Muscle of back (tissue), 3 donors: ENCODE measurements at regions not wholly inside any gene's neighbourhood (a gene's known extent, or its start where the extent isn't known, plus 50 kb on each side); places are given as distances from the start of the nearest gene placed in this dataset.
A peak's percentile ranks its signal among the peaks of the same experiment; 100 is the strongest.
"Not testable (repeated sequence)": the region's sequence is repeated elsewhere in the genome, so short reads cannot be mapped to it uniquely, and the experiment has no call there.

Experiments
- DNase-seq, 3 donors: peaks; one replicate each; pipeline versions ENCODE4 v3.0.0 to v3.0.0-alpha.2; 2013

GRCh38 chr9:89935115-89935514 lies 330.3 kb downstream of the GADD45G start:
- DNase-seq = no peak

- no peak for DNase-seq
Observed at GRCh38 chr9:89935801-89936200, 331.0 kb downstream of the GADD45G start.

- DNase-seq = no peak
Observed at GRCh38 chr9:89937051-89937450, 332.2 kb downstream of the GADD45G start.

DNA sequence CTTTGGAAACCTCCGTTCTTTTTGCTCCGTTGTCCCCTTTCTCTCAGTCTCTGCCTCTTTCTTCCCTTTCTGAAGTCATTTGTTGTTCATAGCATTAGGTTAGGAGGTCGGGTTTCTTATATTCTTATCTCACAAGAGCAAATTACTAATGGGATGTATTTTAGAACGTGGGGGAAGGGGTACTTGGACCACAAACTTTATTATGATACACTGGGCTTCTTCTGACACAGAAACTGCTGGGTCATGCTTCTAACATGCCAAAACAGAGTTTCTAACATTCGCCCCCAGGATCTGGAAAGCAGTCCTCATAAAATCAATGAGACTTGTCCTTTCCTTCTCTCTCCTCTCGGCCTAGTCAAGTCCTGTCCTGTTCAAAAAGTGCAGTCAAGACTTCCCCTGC lies 334.4 kb downstream of the GADD45G start:
- no peak for DNase-seq

DNA sequence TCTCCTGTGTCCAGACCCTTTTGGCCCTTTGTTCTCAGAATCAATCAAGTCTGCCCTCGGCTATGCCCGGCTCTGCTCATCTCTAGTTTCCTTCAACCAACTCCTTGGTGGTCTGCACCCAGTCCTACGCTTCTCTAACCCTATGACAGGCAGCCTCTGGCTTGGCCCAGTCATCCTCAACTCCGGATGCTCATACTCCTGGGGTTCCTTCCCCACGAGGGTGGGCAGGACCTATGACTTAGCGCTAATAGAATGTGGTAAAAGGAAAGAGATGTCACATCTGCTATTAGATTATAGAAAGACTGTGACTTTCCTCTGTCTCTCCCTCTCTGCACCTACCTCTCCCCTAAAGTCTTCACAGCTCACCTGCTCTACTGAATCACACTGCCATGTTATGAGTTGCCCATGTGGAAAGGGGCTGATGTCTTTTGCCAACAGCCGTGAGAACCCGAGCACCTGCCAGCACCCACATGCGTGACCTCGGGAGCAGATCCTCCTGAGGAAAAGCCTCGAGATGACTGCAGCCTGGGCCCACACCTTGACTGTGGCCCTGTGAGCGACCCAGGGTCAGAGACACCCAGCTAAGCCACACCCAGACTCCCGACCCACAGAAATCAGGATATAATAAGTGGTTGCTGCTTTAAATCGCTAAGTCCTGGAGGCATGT lies 334.9 kb downstream of the GADD45G start:
- no peak for DNase-seq

DNA sequence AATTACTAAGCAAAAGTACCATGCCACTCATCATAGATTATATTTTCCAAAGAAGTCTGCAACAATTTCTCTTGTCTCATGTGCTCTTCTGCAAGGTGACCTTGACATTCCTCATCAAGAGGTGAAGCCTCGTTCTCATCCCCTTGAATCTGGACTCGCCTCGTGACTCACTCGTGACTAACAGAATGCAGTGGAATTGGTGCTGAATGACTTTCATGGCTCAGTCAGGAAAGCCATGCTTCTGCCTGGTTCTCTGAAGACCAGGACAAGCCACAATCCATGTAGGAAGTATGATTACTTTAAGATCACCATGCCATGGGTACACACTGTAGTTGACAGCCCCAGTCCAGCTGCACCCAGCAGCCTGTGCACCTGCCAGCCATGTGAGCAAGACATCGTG lies 335.8 kb downstream of the GADD45G start:
- DNase-seq = no peak

DNA sequence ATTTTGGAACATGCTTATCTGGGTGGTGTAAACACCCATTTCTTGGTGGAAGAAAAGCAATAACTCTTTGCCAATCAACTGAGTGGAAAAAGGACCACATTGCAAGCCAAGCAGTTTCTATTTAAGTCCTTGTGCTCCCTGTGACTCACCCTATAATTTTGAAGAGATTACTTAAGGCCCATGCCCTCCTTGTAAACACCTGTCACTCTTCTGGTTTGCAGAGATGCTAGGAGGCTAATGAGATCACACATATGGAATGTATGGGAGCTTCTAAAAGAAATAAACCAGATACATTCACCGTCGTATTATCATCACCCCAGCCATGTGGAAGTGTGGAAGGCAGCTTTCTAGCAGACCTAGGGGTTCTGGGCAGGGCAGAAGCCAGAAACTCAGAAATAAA lies 337.1 kb downstream of the GADD45G start:
- peak in 1 of 3 donors; percentile 78 for DNase-seq

DNA sequence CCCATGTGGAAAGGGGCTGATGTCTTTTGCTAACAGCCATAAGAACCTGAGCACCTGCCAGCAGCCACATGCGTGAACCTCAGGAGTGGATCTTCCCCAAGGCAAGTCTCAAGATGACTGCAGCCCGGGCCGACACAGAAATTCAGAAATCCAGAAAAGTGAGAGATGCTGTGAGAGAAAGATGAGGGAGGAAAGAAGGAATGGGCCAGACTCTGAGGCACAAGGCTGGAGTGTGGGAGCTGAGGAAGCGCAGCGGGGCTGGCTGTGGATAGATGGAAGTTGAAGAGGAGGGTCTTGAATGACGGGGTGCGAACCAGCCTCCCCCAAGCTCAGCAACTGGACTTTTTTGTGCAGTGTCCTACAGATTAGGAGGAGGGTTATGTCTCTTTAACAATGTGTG lies 337.8 kb downstream of the GADD45G start:
- DNase-seq = no peak

GRCh38 chr9:89943309-89943708 lies 338.5 kb downstream of the GADD45G start:
- DNase-seq = no peak

- DNase-seq = no peak
Observed at GRCh38 chr9:89943728-89944127, 338.9 kb downstream of the GADD45G start.

GRCh38 chr9:89945133-89945532 lies 340.3 kb downstream of the GADD45G start:
- no peak for DNase-seq

GRCh38 chr9:89946741-89947140 lies 341.9 kb downstream of the GADD45G start:
- no peak for DNase-seq

DNA sequence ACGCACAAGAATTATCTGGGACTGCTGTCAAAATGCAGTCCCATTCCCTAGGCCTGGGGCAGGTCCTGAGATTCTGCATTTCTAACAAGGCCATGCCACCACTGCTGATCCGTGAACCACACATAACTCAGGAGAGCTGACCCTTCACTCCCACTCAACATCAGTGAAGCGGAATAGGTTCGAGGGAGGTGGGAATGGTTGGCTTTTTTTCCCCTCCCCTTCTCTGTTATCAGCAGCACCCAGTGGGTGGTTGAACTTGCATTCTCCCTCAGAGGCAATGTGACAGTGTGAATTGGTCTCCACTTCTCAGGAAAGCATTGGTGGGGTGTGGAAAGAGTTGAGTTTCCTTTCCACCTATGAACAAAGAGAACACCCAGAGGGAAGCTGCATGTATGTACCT lies 344.3 kb downstream of the GADD45G start:
- no peak for DNase-seq

- no peak for DNase-seq
Observed at GRCh38 chr9:89951675-89952074, 346.9 kb downstream of the GADD45G start.

DNA sequence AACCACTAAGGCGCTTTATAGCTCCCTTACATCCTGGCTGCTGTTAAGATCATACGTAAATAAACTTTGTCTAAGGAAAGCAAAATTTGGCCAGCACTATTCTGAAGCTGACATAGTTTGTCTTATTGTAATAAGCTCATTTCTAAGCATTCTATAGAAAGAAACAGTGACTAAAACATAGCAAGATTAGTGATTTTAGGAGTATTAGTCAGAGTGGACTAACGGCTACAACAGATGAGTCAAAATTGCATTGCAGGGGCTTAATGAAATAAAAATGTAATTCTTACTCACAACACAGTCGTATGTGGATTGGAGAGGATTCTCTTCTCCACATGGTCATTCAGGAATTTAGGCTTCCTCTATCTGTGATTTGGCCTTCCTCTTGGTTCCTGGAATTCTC lies 347.6 kb downstream of the GADD45G start:
- peak in 1 of 3 donors; percentile 70 for DNase-seq

DNA sequence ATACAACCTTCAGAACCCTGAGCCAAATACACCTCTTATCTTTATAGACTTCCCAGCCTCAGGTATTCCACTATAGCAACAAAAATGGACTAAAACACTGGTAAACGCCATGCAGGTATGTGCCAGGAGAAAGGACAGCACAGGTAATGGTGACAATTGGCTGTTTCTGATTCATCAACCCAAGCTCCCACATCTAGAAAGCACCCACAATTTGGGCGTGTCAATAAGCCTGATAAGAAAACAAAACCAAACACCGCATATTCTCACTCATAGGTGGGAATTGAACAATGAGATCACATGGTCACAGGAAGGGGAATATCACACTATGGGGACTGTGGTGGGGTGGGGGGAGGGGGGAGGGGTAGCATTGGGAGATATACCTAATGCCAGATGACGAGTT lies 348.5 kb downstream of the GADD45G start:
- not testable (repeated sequence) for DNase-seq

DNA sequence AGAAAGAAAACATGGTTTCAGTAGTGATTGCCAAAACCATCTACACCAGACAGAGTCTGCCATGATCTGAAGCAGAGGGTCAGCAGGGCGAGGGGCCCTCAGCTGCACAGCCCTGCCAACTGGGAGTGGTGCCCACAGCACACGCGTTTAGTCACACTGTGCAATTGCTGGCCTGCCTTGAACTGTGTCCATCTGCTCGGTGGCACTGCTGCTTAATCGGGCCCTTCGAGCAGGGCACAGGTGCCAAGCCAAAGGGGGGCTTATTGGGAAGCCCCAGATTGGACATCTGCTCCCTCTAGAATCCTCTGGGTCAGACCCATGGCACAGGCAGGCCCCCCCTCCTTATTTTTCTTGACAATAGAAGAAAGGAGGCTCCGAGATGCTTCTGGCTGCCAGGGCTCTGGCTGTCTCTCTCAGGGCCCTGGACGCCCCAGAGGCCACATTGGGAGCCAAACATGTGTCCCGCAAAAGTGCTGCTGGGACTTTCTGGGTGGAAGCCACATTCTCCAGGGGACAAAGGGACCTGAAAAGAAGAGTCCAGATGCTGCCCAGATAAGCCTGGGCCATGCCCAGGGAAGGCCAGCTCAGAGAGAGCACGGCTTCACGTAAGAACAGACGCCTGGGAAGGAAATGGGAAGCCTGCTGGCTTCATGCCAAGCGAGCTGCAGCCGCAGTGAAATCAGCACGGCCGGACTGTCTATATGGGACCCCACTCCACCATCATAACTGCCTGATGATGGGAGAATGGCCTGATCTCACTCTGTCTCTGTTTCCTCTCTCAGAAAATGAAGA lies 349.2 kb downstream of the GADD45G start:
- peak; percentile 45 to 69 (median 47) for DNase-seq

DNA sequence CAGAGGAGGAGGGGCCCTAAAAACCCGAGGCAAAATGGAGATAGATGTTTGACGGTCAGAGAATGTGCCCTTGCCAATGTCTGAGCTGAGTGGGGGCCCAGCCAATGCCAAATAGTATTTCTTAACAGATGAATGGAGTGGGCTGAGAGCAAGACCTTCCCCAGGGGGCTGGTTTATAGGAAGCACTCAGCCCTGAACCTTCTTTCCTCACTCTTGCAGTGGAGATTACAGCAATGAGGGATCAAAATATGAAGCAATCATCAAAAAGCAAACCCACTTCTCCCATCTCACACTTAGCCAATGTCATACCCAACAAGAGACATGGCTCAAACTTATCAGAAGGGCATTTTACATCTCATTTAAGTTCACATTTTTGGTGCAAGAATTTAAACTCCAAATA lies 350.3 kb downstream of the GADD45G start:
- DNase-seq = no peak

DNA sequence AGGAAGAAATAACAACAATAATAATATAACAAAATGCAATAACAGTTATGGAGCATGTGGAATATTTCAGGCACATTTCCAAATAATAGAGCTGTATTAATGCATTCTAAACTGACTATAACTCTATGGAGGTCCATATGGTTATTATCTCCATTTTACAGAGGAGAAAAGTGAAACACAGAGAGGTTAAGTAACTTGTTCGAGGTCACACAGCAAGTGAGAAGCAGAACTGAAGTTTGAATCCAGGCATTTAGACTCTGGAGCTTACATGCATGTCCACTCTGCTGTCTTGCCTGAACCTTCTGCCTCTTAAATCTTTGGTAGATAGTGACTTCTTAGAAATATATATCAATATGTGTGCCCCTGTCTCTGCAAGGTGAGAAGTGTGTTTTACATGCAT lies 350.8 kb downstream of the GADD45G start:
- no peak for DNase-seq

- DNase-seq = no peak
Observed at GRCh38 chr9:89956331-89956730, 351.5 kb downstream of the GADD45G start.

DNA sequence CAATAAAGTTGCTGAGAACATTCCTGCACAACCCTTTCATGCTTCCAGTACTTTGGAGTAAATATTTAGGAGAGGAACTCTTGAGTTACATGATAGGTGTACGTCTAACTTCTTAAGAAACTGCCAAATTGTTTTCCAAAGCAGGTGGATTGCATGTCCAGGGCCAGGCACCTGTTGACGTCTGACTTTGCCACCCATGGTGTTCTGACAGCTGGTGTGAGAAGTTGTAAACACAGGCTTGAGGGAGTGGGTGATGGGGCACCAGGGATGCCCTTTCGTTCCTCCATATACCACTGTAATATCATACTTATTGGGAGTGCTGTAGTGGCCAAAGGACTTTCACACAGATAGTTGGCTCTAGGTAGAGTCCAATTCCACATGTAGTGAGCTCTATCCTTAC lies 352.1 kb downstream of the GADD45G start:
- DNase-seq = no peak

- no peak for DNase-seq
Observed at GRCh38 chr9:89958086-89958485, 353.3 kb downstream of the GADD45G start.

DNA sequence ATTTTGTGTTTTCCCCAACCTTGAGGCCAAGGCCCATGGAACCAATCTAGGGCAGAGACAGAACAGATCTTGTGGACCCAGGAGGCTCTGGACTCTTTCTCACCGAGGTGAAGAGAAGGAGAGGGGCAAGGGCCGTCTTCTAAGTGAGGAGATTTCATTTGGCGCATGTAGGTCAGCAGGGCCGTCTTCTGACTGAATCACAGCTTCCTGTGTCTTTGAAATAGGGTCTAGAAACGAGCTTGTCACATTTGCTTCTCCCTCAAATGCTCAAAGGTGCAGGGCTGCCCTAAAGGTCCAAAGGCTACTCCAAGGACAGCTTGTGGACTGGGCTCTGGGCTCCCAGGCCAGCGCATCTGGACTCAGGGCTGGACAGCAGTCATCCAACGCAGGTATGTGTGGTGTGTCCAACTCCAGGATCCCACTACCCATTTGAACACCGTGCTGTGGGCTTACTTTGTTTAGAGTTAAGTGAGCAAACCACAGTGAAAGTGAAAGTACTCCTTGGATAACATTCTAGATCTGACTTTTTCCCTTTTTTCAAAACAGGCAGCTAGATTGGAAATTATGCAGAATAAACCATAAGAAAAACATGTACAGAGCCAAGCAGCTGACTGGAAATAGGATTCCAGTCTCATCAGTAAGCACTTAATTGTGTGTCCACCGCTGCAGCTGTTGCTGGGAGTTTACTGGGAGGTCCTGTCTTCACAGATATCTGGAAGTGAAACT lies 357.0 kb downstream of the GADD45G start:
- peak; percentile 73 to 84 (median 82) for DNase-seq
